GM23248 (cell line): ENCODE measurements at regions not wholly inside any gene's neighbourhood (a gene's known extent, or its start where the extent isn't known, plus 50 kb on each side); places are given as distances from the start of the nearest gene placed in this dataset.
A peak's percentile ranks its signal among the peaks of the same experiment; 100 is the strongest.

Source experiments
- DNase-seq: peaks from one replicate; pipeline ENCODE4 v3.0.0-alpha.2; 2015
- H2AFZ ChIP-seq: fragments of 200-600 bp; sonication (generic); 2 replicates; pipeline ENCODE4 v1.6.1; 2016; ENCODE audit warnings: antibody characterized with exemption
- H3F3A ChIP-seq: fragments of 200-600 bp; sonication (generic); 2 replicates; pipeline ENCODE4 v1.6.1; 2016; ENCODE audit warnings: mild to moderate bottlenecking, antibody characterized with exemption, mixed run types; ENCODE audit not compliant: insufficient read depth
- H3K27ac ChIP-seq: fragments of 200-600 bp; sonication (generic); 2 replicates; pipeline ENCODE4 v1.5.1; 2016; ENCODE audit warnings: mild to moderate bottlenecking
- H3K27me3 ChIP-seq: fragments of 200-600 bp; sonication (generic); replicated peaks from 2 replicates; pipeline ENCODE4 v1.6.1; 2016; ENCODE audit warnings: mild to moderate bottlenecking; ENCODE audit not compliant: insufficient read depth
- H3K36me3 ChIP-seq: fragments of 200-600 bp; sonication (generic); 2 replicates; pipeline ENCODE4 v1.6.1; 2016; ENCODE audit warnings: low read depth, mild to moderate bottlenecking
- H3K4me1 ChIP-seq: fragments of 200-600 bp; sonication (generic); 2 replicates; pipeline ENCODE4 v1.6.1; 2016; ENCODE audit warnings: mild to moderate bottlenecking; ENCODE audit not compliant: insufficient read depth
- H3K4me2 ChIP-seq: fragments of 200-600 bp; sonication (generic); one replicate; pipeline ENCODE4 v1.6.1; 2016; ENCODE audit warnings: mild to moderate bottlenecking; ENCODE audit not compliant: unreplicated experiment
- H3K4me3 ChIP-seq: fragments of 200-600 bp; sonication (generic); 2 replicates; pipeline ENCODE4 v1.5.1; 2016; ENCODE audit warnings: mild to moderate bottlenecking
- H3K79me2 ChIP-seq: fragments of 200-600 bp; sonication (generic); 2 replicates; pipeline ENCODE4 v1.6.1; 2016; ENCODE audit warnings: mild to moderate bottlenecking; ENCODE audit not compliant: insufficient read depth
- H3K9ac ChIP-seq: fragments of 200-600 bp; sonication (generic); 2 replicates; pipeline ENCODE4 v1.6.1; 2016; ENCODE audit warnings: mild to moderate bottlenecking
- H3K9me2 ChIP-seq: fragments of 200-600 bp; sonication (generic); 2 replicates; pipeline ENCODE4 v1.6.1; 2016; ENCODE audit warnings: mixed run types, mild to moderate bottlenecking, moderate library complexity; ENCODE audit not compliant: insufficient read depth
- H3K9me3 ChIP-seq: fragments of 200-600 bp; sonication (generic); one replicate; pipeline ENCODE4 v1.6.1; 2017; ENCODE audit warnings: low read depth
- H4K20me1 ChIP-seq: fragments of 200-600 bp; sonication (generic); 2 replicates; pipeline ENCODE4 v1.6.0; 2016; ENCODE audit not compliant: insufficient read depth
- EZH2 ChIP-seq: fragments of 200-600 bp; sonication (generic); IDR thresholded peaks from 2 replicates; pipeline ENCODE4 v1.6.1; 2018; ENCODE audit warnings: antibody characterized with exemption, mild to moderate bottlenecking; ENCODE audit not compliant: insufficient read depth, poor library complexity, severe bottlenecking
- EZH2phosphoT487 ChIP-seq: fragments of 200-600 bp; sonication (generic); IDR thresholded peaks from 2 replicates; pipeline ENCODE4 v1.6.1; 2018; ENCODE audit warnings: antibody characterized with exemption, moderate library complexity, mild to moderate bottlenecking, low read depth; ENCODE audit not compliant: insufficient read depth
- WGBS, 2 experiments: methylation state at CpG; one replicate each; pipeline ENCODE4 v1.1.6; 2015 to 2017; ENCODE audit warnings: low lambda C conversion rate in 2 of 2, low coverage in 1 of 2; ENCODE audit errors: missing lambda C conversion rate in 2 of 2; 5-methylcytosine and 5-hydroxymethylcytosine counted together
- in situ Hi-C: fragments of 300-500 bp; cut with MboI; formaldehyde crosslinking; loops from 2 replicates; pipeline ENCODE4 v1.15.0; 2020

DNA sequence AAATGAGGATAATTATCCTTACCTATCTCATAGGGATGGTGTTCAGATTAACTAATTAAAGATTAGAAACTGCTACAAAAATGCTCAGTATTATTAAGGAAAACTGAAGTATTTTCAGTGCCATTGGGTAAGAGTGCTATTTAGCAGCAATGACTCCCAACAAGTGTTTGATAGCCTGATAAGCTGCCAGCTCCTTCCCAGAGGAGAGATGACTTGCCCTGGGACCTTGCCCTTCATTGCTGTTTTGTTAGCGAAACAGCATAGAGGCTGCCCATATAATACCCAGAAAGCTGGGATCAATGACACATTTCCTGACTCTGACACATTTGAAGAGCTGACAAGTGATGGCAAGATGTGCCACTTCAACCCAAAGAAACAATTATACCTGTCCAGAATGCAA lies 592.2 kb downstream of the ADGRL2 start:
- no peaks in the 10 kb centered on the region for H3K36me3 ChIP-seq
- no peak overlapping the region for H3K4me3 ChIP-seq
- WGBS, 2 experiments: 70 to 71% methylated on average over 1 of the region's 1 CpG
- in situ Hi-C loops: no loop called here
- no peaks in the 10 kb centered on the region for H4K20me1 ChIP-seq
- no peak overlapping the region for H3K27ac ChIP-seq
- no peaks in the 10 kb centered on the region for H3K79me2 ChIP-seq
- H3K9me2 ChIP-seq: no peaks in the 10 kb centered on the region
- H3K4me2 ChIP-seq: no peak overlapping the region
- no peaks in the 10 kb centered on the region for H3K27me3 ChIP-seq
- H3F3A ChIP-seq: no peaks in the 10 kb centered on the region
- H3K4me1 ChIP-seq: no peaks in the 10 kb centered on the region
- no peak overlapping the region for H2AFZ ChIP-seq
- H3K9ac ChIP-seq: no peak overlapping the region
- H3K9me3 ChIP-seq: no peaks in the 10 kb centered on the region
- DNase-seq: no peak
- no peak for TF ChIP-seq EZH2phosphoT487
- TF ChIP-seq EZH2: no peak

DNA sequence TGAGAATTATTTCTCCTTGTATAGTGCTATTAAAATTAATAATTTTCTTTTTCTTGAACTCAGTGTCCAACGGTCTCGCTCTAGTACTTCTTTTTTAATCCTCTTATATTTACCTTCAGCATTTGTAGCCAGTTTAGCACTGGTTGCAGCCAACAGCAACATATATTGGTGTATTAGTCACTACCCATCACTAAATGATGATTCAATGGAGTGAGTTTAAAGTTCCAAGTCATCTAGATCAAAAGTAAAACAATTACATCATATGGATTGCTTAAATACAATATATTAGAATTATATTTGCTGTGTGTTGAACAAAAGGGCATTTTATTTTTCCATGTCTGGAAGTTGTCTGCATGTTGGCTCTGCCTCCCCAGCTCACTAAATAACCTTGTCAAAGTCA lies 591.8 kb downstream of the ADGRL2 start:
- no peaks in the 10 kb centered on the region for H3K9me3 ChIP-seq
- H3K9ac ChIP-seq: no peak overlapping the region
- no peak overlapping the region for H3K4me2 ChIP-seq
- no peak for TF ChIP-seq EZH2
- H3K4me1 ChIP-seq: no peaks in the 10 kb centered on the region
- in situ Hi-C loops: no loop called here
- no peaks in the 10 kb centered on the region for H3K27me3 ChIP-seq
- no peak overlapping the region for H2AFZ ChIP-seq
- H3K27ac ChIP-seq: no peak overlapping the region
- no peaks in the 10 kb centered on the region for H4K20me1 ChIP-seq
- H3F3A ChIP-seq: no peaks in the 10 kb centered on the region
- H3K36me3 ChIP-seq: no peaks in the 10 kb centered on the region
- 84 to 86% methylated on average over 2 of the region's 2 CpGs for WGBS, 2 experiments
- DNase-seq: peak; percentile 21
- no peaks in the 10 kb centered on the region for H3K79me2 ChIP-seq
- H3K4me3 ChIP-seq: no peak overlapping the region
- no peaks in the 10 kb centered on the region for H3K9me2 ChIP-seq

DNA sequence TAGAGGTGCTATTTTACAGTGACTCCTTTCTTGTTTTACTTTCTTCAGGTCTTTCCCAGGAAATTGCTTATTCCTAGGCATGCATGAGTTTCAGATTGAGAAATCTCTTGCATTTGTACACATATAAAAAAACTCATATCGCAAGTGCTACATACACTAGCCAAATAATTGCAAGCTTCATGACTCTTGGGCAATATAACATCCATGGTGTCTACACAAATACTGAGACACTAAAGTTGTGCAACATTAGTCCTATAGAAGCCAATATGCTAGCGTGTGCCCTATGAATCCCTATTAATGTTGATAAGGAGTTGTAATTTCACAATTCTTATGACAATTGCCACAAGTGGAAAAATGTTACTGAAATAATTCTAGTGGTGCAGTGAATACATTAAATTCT lies 591.0 kb downstream of the ADGRL2 start:
- TF ChIP-seq EZH2: no peak
- no peak for TF ChIP-seq EZH2phosphoT487
- WGBS, 2 experiments: 65 to 69% methylated on average over 2 of the region's 2 CpGs

DNA sequence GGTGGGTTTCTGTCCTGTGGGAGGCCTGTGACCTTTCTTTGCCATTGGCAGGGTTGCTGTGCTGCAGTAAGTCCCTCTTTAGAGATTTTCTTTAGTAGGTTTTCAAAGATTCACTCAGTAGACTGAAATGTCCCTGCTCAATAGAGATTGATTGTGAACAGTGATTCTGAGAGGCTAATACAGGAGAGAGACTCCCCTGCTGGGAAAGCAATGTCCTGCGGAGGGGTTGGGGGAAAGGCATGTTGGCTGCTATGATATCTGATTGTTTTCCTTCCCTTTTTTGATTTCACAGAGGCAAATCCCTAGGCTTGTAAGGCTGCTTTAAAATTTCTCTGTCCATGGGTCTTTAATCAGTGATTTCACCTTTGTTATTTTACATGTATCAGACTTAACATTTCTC lies 589.9 kb downstream of the ADGRL2 start:
- no peaks in the 10 kb centered on the region for H3K27me3 ChIP-seq

More for the DNA sequence above, 591.0 kb downstream of the ADGRL2 start:
- Histone ChIP-seq H4K20me1 (no peaks in the 10 kb centered on the region), H3K4me3 (no peak overlapping the region), H2AFZ (no peak overlapping the region), H3K27me3 (no peaks in the 10 kb centered on the region), H3K9me2 (no peaks in the 10 kb centered on the region), H3K4me2 (no peak overlapping the region), H3K27ac (no peak overlapping the region), H3K9ac (no peak overlapping the region), H3K9me3 (no peaks in the 10 kb centered on the region), H3K36me3 (no peaks in the 10 kb centered on the region), H3K4me1 (no peaks in the 10 kb centered on the region), H3F3A (no peaks in the 10 kb centered on the region), H3K79me2 (no peaks in the 10 kb centered on the region)
- in situ Hi-C loops: no loop called here
- no peak for DNase-seq

DNA sequence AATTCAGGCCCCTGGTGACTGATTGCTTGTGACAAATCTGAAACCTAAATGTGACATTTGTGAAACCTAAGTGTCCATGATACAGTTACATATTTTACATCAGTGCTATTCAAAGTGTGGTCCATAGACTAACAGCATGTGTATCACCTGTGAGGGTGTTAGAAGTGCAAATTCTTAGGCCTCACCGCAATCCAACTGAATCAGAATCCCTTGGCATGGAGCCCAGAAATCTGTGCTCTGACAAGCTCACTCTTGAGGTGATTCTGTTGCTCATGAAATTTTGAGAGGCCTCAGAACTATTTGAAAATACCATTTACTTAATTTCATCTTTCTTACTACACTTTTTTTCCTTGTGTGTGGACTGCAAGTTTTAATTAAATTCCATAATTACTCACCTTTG lies 587.9 kb downstream of the ADGRL2 start:
- H3K27me3 ChIP-seq: no peaks in the 10 kb centered on the region
- no peak overlapping the region for H3K9ac ChIP-seq
- H3K27ac ChIP-seq: no peak overlapping the region
- H2AFZ ChIP-seq: no peak overlapping the region
- no peaks in the 10 kb centered on the region for H3K36me3 ChIP-seq
- TF ChIP-seq EZH2phosphoT487: no peak
- TF ChIP-seq EZH2: no peak
- no peaks in the 10 kb centered on the region for H3K9me2 ChIP-seq
- H4K20me1 ChIP-seq: no peaks in the 10 kb centered on the region
- H3F3A ChIP-seq: no peaks in the 10 kb centered on the region
- no peaks in the 10 kb centered on the region for H3K79me2 ChIP-seq
- no peaks in the 10 kb centered on the region for H3K9me3 ChIP-seq
- H3K4me3 ChIP-seq: no peak overlapping the region
- 31 to 38% methylated on average over 1 of the region's 1 CpG for WGBS, 2 experiments
- H3K4me1 ChIP-seq: no peaks in the 10 kb centered on the region
- DNase-seq: peak; percentile 15
- in situ Hi-C loops: no loop called here
- no peak overlapping the region for H3K4me2 ChIP-seq

More for the DNA sequence above, 589.9 kb downstream of the ADGRL2 start:
- Histone ChIP-seq H3K4me2 (no peak overlapping the region), H3K4me3 (no peak overlapping the region), H3K4me1 (no peaks in the 10 kb centered on the region), H3K27ac (no peak overlapping the region), H4K20me1 (no peaks in the 10 kb centered on the region), H3K9me2 (no peaks in the 10 kb centered on the region), H2AFZ (no peak overlapping the region), H3F3A (no peaks in the 10 kb centered on the region), H3K9ac (no peak overlapping the region), H3K79me2 (no peaks in the 10 kb centered on the region), H3K9me3 (no peaks in the 10 kb centered on the region), H3K36me3 (no peaks in the 10 kb centered on the region)
- TF ChIP-seq EZH2phosphoT487 (no peak), EZH2 (no peak)
- in situ Hi-C loops: no loop called here
- DNase-seq: no peak
- WGBS, 2 experiments: 55 to 75% methylated on average over 1 of the region's 1 CpG
